ENCODE measurements at regions not wholly inside any gene's neighbourhood (a gene's known extent, or its start where the extent isn't known, plus 50 kb on each side); places are given as distances from the start of the nearest gene placed in this dataset.

GRCh38 chr11:92810423-92811064, 158.9 kb upstream of the MTNR1B start:
- no peak for DNase-seq

DNA sequence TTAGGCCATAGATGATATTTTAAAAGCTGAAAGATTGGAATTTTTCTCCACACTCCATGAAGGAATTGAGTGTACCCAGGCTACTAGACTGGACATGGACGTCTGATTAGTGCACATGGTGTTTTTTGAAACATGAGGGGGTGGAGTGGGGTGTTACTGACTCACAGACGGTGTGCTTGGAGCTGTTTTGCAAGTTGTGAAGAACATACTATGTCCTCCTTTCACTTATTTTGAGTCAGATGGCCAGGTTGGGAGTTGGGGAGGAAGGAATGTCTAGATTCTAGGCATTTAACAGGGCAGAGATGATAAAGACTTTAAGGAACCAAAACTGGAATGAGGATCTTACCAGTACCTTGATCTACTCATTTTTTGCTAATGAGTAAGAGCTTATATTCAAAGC, 158.1 kb upstream of the MTNR1B start:
- DNase-seq = no peak

DNA sequence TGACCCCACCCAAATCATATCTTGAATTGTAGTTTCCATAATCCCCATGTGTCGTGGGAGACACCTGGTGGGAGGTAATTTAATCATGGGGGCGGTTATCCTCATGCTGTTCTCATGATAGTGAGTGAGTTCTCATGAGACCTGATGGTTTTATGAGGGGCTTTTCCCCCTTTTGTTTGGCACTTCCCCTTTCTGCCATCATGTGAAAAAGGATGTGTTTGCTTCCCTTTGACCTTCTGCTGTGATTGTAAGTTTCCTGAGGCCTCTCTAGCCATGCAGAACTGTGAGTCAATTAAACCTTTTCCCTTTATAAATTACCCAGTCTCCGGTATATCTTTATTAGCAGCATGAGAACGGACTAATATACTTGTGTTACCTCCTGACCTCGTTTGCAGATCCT, 156.6 kb upstream of the MTNR1B start:
- DNase-seq = no peak

DNA sequence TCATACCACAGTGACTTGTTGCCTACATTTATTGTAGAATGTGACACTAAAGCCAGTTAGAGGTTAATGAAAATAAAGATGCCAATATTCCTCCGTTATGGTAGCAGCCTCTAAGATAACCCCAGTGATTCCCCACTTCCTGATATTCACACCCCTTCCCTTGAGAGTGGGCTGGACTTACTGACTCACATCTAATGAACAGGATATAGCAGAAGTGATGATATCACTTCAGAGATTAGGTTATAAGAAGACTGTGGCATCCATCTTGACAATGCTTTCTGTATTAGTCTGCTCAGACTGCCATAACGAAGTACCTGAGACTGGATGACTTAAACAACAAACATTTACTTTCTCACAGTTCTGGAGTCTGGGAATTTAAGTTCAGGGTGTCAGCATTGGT, 149.6 kb upstream of the MTNR1B start:
- DNase-seq = no peak

GRCh38 chr11:92820860-92821259, 148.6 kb upstream of the MTNR1B start:
- no peak for DNase-seq

DNA sequence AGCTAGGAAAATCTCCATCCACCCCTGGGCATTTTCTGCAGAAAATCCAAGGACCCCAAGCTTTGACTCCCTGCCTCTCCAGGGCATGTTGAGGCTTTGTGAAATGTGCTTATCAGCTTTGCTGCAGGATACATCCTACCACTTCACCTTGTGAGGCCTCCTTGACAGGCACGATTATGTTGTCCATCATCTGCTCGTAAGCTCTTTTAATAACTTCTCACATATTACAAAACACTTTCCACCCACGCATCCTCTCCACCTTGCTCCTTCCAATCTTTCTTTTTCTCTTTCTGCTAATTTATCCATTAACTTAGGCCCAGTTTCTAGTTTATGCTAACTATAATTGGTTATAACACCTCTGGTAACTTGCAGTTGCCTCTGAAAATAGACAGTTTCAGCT, 147.0 kb upstream of the MTNR1B start:
- no peak for DNase-seq

- no peak for DNase-seq
Observed at GRCh38 chr11:92826136-92826535, 143.3 kb upstream of the MTNR1B start.

- no peak for DNase-seq
Observed at GRCh38 chr11:92826603-92827002, 142.8 kb upstream of the MTNR1B start.

DNA sequence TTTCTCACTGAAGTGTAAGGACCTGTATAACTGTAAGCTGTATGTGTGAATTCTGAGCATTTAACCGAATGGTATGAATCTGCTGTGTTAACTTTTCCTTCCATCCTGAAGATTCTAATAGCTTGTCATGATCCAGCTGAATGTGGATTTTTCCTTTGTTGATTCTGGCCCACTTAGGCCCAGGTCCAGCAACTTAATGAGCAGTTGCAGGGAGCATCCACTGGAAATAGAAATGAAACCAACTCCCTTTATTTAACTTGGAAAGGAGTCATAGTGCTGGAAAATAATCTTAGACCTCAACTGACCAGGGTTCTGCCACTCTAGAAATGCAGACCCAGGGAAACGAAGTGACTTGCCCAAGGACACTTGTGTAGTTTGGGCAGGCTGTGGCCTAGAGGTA, 142.3 kb upstream of the MTNR1B start:
- no peak for DNase-seq

- no peak for DNase-seq
Observed at GRCh38 chr11:92828556-92828955, 140.9 kb upstream of the MTNR1B start.

- DNase-seq = no peak
Observed at GRCh38 chr11:92829121-92829520, 140.3 kb upstream of the MTNR1B start.

- no peak for DNase-seq
Observed at GRCh38 chr11:92829671-92830070, 139.8 kb upstream of the MTNR1B start.

- no peak for DNase-seq
Observed at GRCh38 chr11:92830377-92831155, 138.9 kb upstream of the MTNR1B start.

DNA sequence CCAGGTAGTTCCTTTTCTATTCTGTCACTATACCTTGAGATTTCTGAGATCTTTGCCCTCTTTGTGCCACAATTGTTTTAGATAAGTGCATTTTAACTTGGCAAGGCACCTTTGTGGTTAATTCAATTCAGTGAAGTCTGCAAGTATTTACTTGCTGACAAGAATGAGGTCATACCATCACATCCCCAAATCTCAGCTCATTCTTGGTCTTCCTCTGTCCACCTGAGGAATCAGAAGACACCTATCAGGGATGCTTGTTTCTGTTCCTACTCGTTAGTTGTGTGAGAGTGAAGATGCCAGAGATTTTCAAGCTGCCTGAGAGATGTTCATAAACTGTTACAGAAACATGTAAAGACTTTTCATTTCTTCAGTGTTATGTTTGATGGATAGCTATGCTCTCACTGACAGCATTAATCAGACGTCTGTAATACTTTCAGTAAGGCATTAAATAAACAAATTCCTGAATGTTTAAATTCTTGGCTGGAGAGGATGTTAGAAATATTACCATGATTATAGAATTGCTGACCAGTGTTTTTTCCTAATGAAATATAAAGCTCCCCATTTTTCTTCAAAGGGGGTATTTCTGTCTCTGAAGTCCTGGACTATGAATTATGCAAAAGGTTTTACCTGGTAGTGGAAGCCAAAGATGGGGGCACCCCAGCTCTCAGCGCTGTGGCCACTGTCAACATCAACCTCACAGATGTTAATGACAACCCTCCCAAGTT, 135.0 kb upstream of the MTNR1B start:
- no peak for DNase-seq

DNA sequence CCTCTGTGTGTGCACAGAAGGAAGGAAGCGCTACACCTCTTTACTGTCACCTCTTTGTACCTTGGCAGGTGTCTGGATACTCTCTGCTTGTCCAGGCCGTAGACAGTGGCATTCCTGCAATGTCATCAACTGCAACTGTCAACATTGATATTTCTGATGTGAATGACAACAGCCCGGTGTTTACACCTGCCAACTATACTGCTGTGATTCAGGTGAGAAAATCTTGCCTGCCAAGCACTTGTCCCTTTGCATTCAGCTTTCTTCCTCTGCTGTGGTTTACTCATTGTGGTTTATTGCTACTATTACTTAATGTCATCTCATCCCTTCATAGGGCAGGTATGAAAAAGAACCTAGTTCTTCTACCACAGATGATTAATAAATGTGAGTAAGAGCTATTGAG, 131.9 kb upstream of the MTNR1B start:
- no peak for DNase-seq

DNA sequence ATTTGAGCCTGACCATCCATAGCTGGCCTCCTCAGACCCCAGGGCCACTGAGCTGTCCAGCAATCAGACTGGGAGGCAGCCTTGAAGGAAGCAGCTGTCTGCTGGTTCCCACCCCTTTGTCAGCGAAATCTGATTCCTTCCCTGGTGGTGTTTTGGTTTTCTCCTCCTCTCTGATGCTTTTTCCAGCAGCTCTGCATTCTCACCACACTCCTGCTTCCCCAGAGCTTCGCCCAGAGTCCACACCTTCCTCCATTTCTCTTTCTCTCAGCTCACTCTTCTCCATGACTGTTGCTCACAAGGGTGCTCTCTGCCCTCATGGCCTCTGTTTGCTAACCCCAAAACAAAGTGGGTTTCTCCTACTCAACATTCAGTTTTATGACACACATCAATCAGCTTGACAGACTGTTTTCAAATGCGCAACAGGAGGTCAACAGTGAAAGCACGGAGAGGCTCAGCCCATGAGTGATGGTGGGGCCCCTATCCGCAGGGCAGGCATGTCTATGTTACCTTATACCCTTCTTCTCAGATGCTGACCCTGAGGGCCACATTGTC, 130.6 kb upstream of the MTNR1B start:
- DNase-seq = no peak

DNA sequence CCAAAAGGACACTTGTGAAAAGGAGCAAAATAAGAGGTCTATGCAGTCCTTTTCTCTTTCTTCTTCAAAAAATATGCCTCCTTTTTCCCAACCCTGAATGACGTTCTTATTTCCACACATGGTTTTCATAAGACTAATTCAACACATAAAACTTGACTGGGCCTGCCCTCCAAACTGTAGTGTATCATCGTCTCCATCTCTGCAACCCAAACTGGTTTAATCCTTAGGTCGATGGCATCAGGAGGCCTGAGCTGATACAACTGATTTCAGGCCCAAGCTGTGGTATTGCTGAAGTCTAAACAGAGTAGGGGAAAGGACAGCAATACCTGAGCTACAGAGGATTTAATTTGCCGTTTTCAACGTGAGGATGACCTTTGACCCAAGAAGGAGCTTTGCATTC, 130.0 kb upstream of the MTNR1B start:
- DNase-seq = no peak

DNA sequence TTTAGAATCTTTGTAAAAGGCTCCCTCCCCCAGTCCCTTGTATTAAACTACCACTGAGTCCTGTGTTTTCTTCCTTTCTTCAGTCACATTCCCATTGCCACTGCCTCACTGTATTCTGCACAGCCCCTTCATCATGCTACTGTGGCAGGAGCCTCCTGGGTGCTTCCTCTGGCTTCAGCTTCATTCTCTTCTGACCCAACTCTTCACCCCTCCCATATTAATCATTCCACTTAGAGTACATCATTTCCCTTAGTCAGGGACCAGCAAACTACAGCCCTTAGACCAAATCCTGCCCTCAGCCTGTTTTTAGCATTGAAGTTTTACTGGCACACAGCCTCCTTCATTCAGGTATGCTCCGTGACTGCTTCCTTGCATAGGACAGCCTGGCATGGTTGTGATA, 127.7 kb upstream of the MTNR1B start:
- no peak for DNase-seq

DNA sequence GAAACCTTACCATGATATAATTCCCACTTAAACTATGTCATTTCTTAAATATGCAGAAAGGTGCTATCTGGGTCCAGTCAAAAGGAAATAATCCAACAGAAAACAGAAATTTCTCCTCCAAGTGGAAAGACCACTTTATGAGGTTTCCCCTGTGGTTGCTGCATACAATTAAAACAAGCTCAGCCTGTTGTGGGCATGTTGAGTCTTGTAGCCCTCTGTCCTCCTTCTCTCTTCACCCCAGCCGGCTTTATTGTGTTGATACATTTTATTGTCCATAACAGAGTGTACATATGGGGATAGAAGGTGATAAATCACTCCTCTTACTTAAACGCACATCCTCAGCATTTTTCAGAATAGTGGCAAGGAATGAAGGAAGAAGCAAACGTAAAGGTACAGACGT, 126.0 kb upstream of the MTNR1B start:
- DNase-seq = no peak

DNA sequence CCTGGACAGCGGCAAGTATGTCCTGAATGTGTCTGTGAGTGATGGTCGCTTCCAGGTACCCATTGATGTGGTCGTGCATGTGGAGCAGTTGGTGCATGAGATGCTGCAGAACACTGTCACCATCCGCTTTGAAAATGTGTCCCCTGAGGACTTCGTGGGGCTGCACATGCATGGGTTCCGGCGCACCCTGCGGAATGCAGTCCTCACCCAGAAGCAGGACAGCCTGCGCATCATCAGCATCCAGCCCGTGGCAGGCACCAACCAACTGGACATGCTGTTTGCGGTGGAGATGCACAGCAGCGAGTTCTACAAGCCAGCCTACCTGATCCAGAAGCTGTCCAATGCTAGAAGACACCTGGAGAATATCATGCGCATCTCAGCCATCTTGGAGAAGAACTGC, 125.3 kb upstream of the MTNR1B start:
- DNase-seq = no peak

- DNase-seq = no peak
Observed at GRCh38 chr11:92845390-92845789, 124.1 kb upstream of the MTNR1B start.

GRCh38 chr11:92845805-92846204, 123.6 kb upstream of the MTNR1B start:
- no peak for DNase-seq

DNA sequence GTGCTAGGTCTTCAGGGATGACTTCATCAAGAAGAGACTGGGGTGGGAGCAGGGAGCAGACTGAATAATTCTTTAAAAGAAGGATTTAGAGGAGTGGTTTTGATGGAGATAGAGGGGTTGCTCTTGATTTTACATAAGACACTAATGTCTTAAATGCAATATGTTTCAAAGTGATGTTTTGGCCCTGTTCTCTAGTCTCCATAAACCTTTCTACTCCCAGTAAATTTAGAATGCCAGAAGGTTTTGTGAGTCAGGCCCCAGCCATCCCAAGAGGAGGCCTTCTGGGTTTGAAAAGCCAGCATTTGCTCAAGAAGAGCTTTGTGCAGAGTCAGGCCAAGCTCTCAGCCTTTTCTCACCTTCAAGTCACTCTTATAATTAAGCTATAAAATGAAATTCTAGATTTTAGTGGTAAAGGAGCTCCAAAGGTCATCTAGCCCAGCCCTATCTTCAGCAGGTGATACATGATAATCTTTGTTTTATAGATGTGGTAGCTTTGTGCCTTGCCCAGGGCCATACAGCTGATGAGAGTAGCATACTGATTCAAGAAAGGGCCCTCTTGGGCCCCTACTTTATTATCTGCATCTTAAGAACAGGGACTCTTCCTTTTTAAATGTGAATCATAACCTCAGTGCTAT, 122.8 kb upstream of the MTNR1B start:
- no peak for DNase-seq

All from hematopoietic multipotent progenitor cell treated with erythropoietin and hydrocortisone succinate and interleukin-3 and kit ligand, for 4 days (in vitro differentiated cells).